Upper lobe of left lung (tissue), 6 donors: ENCODE measurements at regions not wholly inside any gene's neighbourhood (a gene's known extent, or its start where the extent isn't known, plus 50 kb on each side); places are given as distances from the start of the nearest gene placed in this dataset.

Experiments
- ATAC-seq, 2 donors: fragments of 200-7000 bp; cut with Tn5 transposase; one replicate each; pipeline ENCODE4 v1.9.1; 2022; ENCODE audit warnings: mild to moderate bottlenecking in 2 of 2, moderate library complexity in 2 of 2; ENCODE audit not compliant: low FRiP score in 2 of 2
- DNase-seq, 2 donors: peaks; one replicate each; pipeline ENCODE4 v3.0.0-alpha.2; 2019 to 2020
- H3K27ac ChIP-seq, 4 donors: fragments of 200-600 bp; sonication (generic); one replicate each; pipeline ENCODE4 v1.5.1; 2016 to 2019
- H3K27me3 ChIP-seq, 4 donors: fragments of 200-600 bp; sonication (generic); one replicate each; pipeline ENCODE4 v1.5.1; 2017 to 2019
- H3K36me3 ChIP-seq, 4 donors: fragments of 200-600 bp; sonication (generic); one replicate each; pipeline ENCODE4 v1.5.1; 2016 to 2019
- H3K4me1 ChIP-seq, 4 donors: fragments of 200-600 bp; sonication (generic); one replicate each; pipeline ENCODE4 v1.5.1; 2018 to 2019
- H3K4me3 ChIP-seq, 4 donors: fragments of 200-600 bp; sonication (generic); one replicate each; pipeline ENCODE4 v1.5.1; 2017 to 2019; ENCODE audit warnings: mild to moderate bottlenecking in 2 of 4, moderate library complexity in 1 of 4
- H3K9me3 ChIP-seq, 4 donors: fragments of 200-600 bp; sonication (generic); one replicate each; pipeline ENCODE4 v1.5.1; 2018 to 2019
- CTCF ChIP-seq, 6 experiments: fragments of 450-650 bp in 4 of 6; fragments of 200-600 bp in 2 of 6; sonication (generic) in 2 of 6; IDR thresholded peaks; one replicate each; pipeline ENCODE4 v1.5.1; 2016 to 2019; ENCODE audit warnings: antibody characterized with exemption in 6 of 6
- EP300 ChIP-seq, 4 donors: sonication (generic); formaldehyde crosslinking; IDR thresholded peaks; one replicate each; pipeline ENCODE4 v1.5.1; 2017; ENCODE audit warnings: antibody characterized with exemption in 4 of 4, control low read depth in 2 of 4
- POLR2A ChIP-seq, 4 donors: fragments of 450-650 bp; IDR thresholded peaks; one replicate each; pipeline ENCODE4 v1.5.1; 2016 to 2017; ENCODE audit warnings: antibody characterized with exemption in 4 of 4, mild to moderate bottlenecking in 2 of 4
- POLR2AphosphoS5 ChIP-seq, 2 donors: sonication (generic); formaldehyde crosslinking; IDR thresholded peaks; one replicate each; pipeline ENCODE4 v1.5.1; 2017; ENCODE audit warnings: antibody characterized with exemption in 2 of 2
- WGBS, 2 donors: methylation state at CpG; one replicate each; pipeline ENCODE4 v1.1.5; 2017 to 2018; 5-methylcytosine and 5-hydroxymethylcytosine counted together
- donor health status: DM: no; HTN: no; CAD: no; lungs with moderate emphysema.
- donor health status: DM: no; HTN: yes; CAD: no; lungs with severe emphysema.

GRCh38 chr10:56593120-56593519, 232.1 kb upstream of the ZWINT start:
- H3K27ac ChIP-seq = no peak overlapping the region
- 89 to 94% methylated on average over 1 of the region's 1 CpG for WGBS, 2 donors
- no peaks in the 10 kb centered on the region for H3K36me3 ChIP-seq
- TF ChIP-seq CTCF (IDR thresholded peaks at IDR 0.05) (no peak), EP300 (IDR thresholded peaks at IDR 0.05) (no peak), POLR2A (IDR thresholded peaks at IDR 0.05) (no peak), POLR2AphosphoS5 (IDR thresholded peaks at IDR 0.05) (no peak)
- H3K9me3 ChIP-seq = no peaks in the 10 kb centered on the region
- ATAC-seq (no peak), DNase-seq (no peak)
- no peaks in the 10 kb centered on the region for H3K4me1 ChIP-seq
- no peaks in the 10 kb centered on the region for H3K27me3 ChIP-seq
- no peak overlapping the region for H3K4me3 ChIP-seq

GRCh38 chr10:56586461-56586891, 225.4 kb upstream of the ZWINT start:
- no peaks in the 10 kb centered on the region for H3K36me3 ChIP-seq

GRCh38 chr10:56585447-56586171, 224.6 kb upstream of the ZWINT start:
- Histone ChIP-seq H3K4me1 (no peaks in the 10 kb centered on the region), H3K36me3 (no peaks in the 10 kb centered on the region), H3K4me3 (no peak overlapping the region), H3K9me3 (peaks cover 0 to 5% (median 0%) of the 10 kb centered on the region in 4 donors), H3K27me3 (no peaks in the 10 kb centered on the region), H3K27ac (no peak overlapping the region)
- TF ChIP-seq EP300 (IDR thresholded peaks at IDR 0.05) (no peak), POLR2AphosphoS5 (IDR thresholded peaks at IDR 0.05) (no peak), POLR2A (IDR thresholded peaks at IDR 0.05) (no peak), CTCF (IDR thresholded peaks at IDR 0.05) (no peak)
- WGBS, 2 donors = 78 to 91% methylated on average over 4 of the region's 4 CpGs
- ATAC-seq (no peak), DNase-seq (no peak)

More at GRCh38 chr10:56586461-56586891, 225.4 kb upstream of the ZWINT start:
- TF ChIP-seq POLR2AphosphoS5 (IDR thresholded peaks at IDR 0.05) (no peak), POLR2A (IDR thresholded peaks at IDR 0.05) (no peak), EP300 (IDR thresholded peaks at IDR 0.05) (no peak), CTCF (IDR thresholded peaks at IDR 0.05) (no peak)
- H3K27ac ChIP-seq = no peak overlapping the region
- H3K9me3 ChIP-seq = peaks cover 0 to 5% (median 0%) of the 10 kb centered on the region in 4 donors
- no peaks in the 10 kb centered on the region for H3K4me1 ChIP-seq
- 63 to 67% methylated on average over 12 of the region's 12 CpGs for WGBS, 2 donors
- no peak overlapping the region for H3K4me3 ChIP-seq
- DNase-seq (no peak), ATAC-seq (no peak)
- H3K27me3 ChIP-seq = no peaks in the 10 kb centered on the region

GRCh38 chr10:56583316-56583715, 222.3 kb upstream of the ZWINT start:
- Histone ChIP-seq H3K27me3 (no peaks in the 10 kb centered on the region), H3K27ac (no peak overlapping the region), H3K36me3 (no peaks in the 10 kb centered on the region), H3K4me1 (no peaks in the 10 kb centered on the region), H3K4me3 (no peak overlapping the region), H3K9me3 (peaks cover 0 to 5% (median 0%) of the 10 kb centered on the region in 4 donors)
- no peak for DNase-seq
- TF ChIP-seq CTCF (IDR thresholded peaks at IDR 0.05) = no peak
- TF ChIP-seq POLR2A (IDR thresholded peaks at IDR 0.05) = no peak
- TF ChIP-seq POLR2AphosphoS5 (IDR thresholded peaks at IDR 0.05) = no peak
- no peak for TF ChIP-seq EP300 (IDR thresholded peaks at IDR 0.05)
- 77 to 78% methylated on average over 1 of the region's 1 CpG for WGBS, 2 donors
- ATAC-seq = no peak

GRCh38 chr10:56567580-56567979, 206.5 kb upstream of the ZWINT start:
- Histone ChIP-seq H3K27me3 (no peaks in the 10 kb centered on the region), H3K36me3 (no peaks in the 10 kb centered on the region), H3K9me3 (peaks cover 0 to 9% (median 0%) of the 10 kb centered on the region in 4 donors), H3K4me3 (no peak overlapping the region), H3K4me1 (no peaks in the 10 kb centered on the region), H3K27ac (no peak overlapping the region)
- TF ChIP-seq POLR2AphosphoS5 (IDR thresholded peaks at IDR 0.05) (no peak), CTCF (IDR thresholded peaks at IDR 0.05) (no peak), POLR2A (IDR thresholded peaks at IDR 0.05) (no peak), EP300 (IDR thresholded peaks at IDR 0.05) (no peak)
- 85 to 89% methylated on average over 1 of the region's 1 CpG for WGBS, 2 donors
- ATAC-seq = no peak
- DNase-seq = no peak
